Panc1 (cell line): ENCODE measurements at regions not wholly inside any gene's neighbourhood (a gene's known extent, or its start where the extent isn't known, plus 50 kb on each side); places are given as distances from the start of the nearest gene placed in this dataset.
"Not testable (repeated sequence)": the region's sequence is repeated elsewhere in the genome, so short reads cannot be mapped to it uniquely, and the experiment has no call there.

Experiments used
- ATAC-seq: fragments of 200-7000 bp; cut with Tn5 transposase; 2 replicates; pipeline ENCODE4 v1.9.1; 2020; ENCODE audit warnings: mild to moderate bottlenecking, moderate library complexity
- BruUV-seq: library from RNA; stranded (reverse); fragments of 400-500 nt; replicated peaks from 2 replicates; lab custom pipeline; 2021; lab: Mats Ljungman, UMichigan
- CTCF ChIA-PET: fragments of 300-600 bp; sonication (Branson Sonifier 250); formaldehyde crosslinking; loops from one replicate; lab custom pipeline; 2022; ENCODE audit warnings: antibody characterized with exemption; lab: Charles Lee
- POLR2A ChIA-PET: fragments of 300-600 bp; sonication (Branson Sonifier 250); formaldehyde crosslinking; loops from one replicate; lab custom pipeline; 2022; ENCODE audit warnings: antibody characterized with exemption; lab: Charles Lee
- DNase-seq: peaks from one replicate; pipeline ENCODE4 v3.0.0-alpha.2; 2010; ENCODE audit warnings: low read depth, low spot score
- H3K27ac ChIP-seq: 2 replicates; pipeline ENCODE4 v1.5.1; 2011; ENCODE audit warnings: mild to moderate bottlenecking, low read length, inconsistent platforms
- H3K27me3 ChIP-seq: fragments of 200-500 bp; sonication (Bioruptor generic); 2 replicates; pipeline ENCODE4 v1.6.0; 2014; ENCODE audit warnings: low read length, inconsistent platforms; ENCODE audit not compliant: control insufficient read depth, insufficient read depth
- H3K36me3 ChIP-seq: fragments of 200-500 bp; sonication (Bioruptor generic); 2 replicates; pipeline ENCODE4 v1.5.1; 2014; ENCODE audit warnings: inconsistent platforms, mild to moderate bottlenecking, low read length, moderate library complexity; ENCODE audit not compliant: control insufficient read depth, insufficient read depth
- H3K4me1 ChIP-seq: 2 replicates; pipeline ENCODE4 v1.5.1; 2011; ENCODE audit warnings: inconsistent platforms, mild to moderate bottlenecking, low read length, moderate library complexity; ENCODE audit not compliant: control insufficient read depth, insufficient read depth
- H3K4me3 ChIP-seq, 2 experiments: 2 replicates each; pipeline ENCODE4 v1.5.1; 2011 to 2012; ENCODE audit warnings: low read depth in 2 of 2, low read length in 2 of 2, mild to moderate bottlenecking in 2 of 2, inconsistent platforms in 1 of 2, moderate library complexity in 1 of 2
- H3K9me3 ChIP-seq: fragments of 200-500 bp; sonication (Bioruptor generic); 2 replicates; pipeline ENCODE4 v1.5.1; 2014; ENCODE audit warnings: low read depth, mild to moderate bottlenecking, inconsistent platforms, low read length, moderate library complexity; ENCODE audit not compliant: control insufficient read depth, insufficient read depth
- REST ChIP-seq, 2 experiments: IDR thresholded peaks; 2 replicates each; pipeline ENCODE4 v1.6.1; 2011 to 2012; ENCODE audit warnings: low read depth in 2 of 2, control low read depth in 1 of 2, low read length in 1 of 2, mild to moderate bottlenecking in 1 of 2, moderate library complexity in 1 of 2; ENCODE audit not compliant: insufficient read depth in 1 of 2
- in situ Hi-C: cut with HindIII; loops from 2 replicates; pipeline ENCODE4 v1.10.0; 2016; ENCODE audit warnings: low sequenced_read_pairs, low pct_unique_long_range_greater_than_20kb
- intact Hi-C: fragments of 100-400 bp; cut with micrococcal nuclease; formaldehyde crosslinking; loops from one replicate; pipeline ENCODE4 v1.10.0; 2022; ENCODE audit not compliant: unreplicated experiment

GRCh38 chr11:13550761-13551160 lies 55.0 kb upstream of the PTH start:
- in situ Hi-C loops, result no loop called here
- ChIA-PET CTCF (interaction anchor here (0.6 kb wide), 1 partner anchor 86 kb away, joined by 10 read pairs; no protein-coding TSS in a partner anchor), POLR2A (no interaction called here)
- no peak for DNase-seq
- Histone ChIP-seq H3K4me1 (no peaks in the 10 kb centered on the region), H3K27me3 (no peaks in the 10 kb centered on the region), H3K9me3 (no peaks in the 10 kb centered on the region), H3K27ac (no peak overlapping the region), H3K4me3 (no peak overlapping the region), H3K36me3 (no peaks in the 10 kb centered on the region)
- ATAC-seq, result no peak
- TF ChIP-seq REST (IDR thresholded peaks at IDR 0.05; ENCODE audit: insufficient read depth in 1 of 2, low read depth in 2 of 2, low read length in 1 of 2), result no peak
- intact Hi-C loops, result no loop called here
- no TSS peak for BruUV-seq

GRCh38 chr11:13546092-13546491 lies 50.3 kb upstream of the PTH start:
- ATAC-seq, H3K27ac ChIP-seq, DNase-seq, in situ Hi-C loops, H3K9me3 ChIP-seq, H3K4me1 ChIP-seq, H3K36me3 ChIP-seq, intact Hi-C loops, POLR2A ChIA-PET, CTCF ChIA-PET, BruUV-seq, H3K27me3 ChIP-seq, H3K4me3 ChIP-seq: not testable (repeated sequence)
